ENCODE measurements at regions not wholly inside any gene's neighbourhood (a gene's known extent, or its start where the extent isn't known, plus 50 kb on each side); places are given as distances from the start of the nearest gene placed in this dataset.

DNA sequence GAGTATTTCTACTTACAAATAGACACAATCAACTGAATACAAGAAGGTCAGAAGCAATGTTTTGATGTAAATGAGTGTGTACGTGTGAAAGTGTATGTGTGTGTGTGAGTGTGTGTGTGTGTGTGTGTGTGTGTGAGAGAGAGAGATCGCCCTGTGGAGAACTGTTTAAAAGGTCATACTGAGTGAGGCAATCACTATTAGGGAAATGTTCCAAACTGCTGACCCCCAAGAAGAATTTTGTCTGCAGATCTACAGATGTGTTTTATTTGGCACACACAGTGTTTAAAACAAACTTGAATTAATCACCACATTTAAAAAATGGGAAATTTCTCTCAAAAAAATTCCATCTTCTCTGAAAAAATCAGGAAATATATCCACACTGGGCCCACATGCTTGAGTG is 1069.1 kb downstream of the SLC6A15 start:
- POLR2A ChIA-PET: no interaction called here
- no peak for TF ChIP-seq CTCF (IDR thresholded peaks at IDR 0.05; ENCODE audit: low read depth, low read length)
- no peak for DNase-seq (ENCODE audit: low read depth, low spot score)
- no peaks in the 10 kb centered on the region for H3K9me3 ChIP-seq (ENCODE audit: control insufficient read depth, insufficient read depth, low read length)
- H3K4me3 ChIP-seq (ENCODE audit: low read depth, low read length): no peak overlapping the region
- H3K27ac ChIP-seq (ENCODE audit: low read depth, low read length): no peak overlapping the region
- H3K27me3 ChIP-seq (ENCODE audit: control insufficient read depth, insufficient read depth, low read length): no peaks in the 10 kb centered on the region
- CTCF ChIA-PET: no interaction called here

GRCh38 chr12:83841620-83842019 is 1071.0 kb downstream of the SLC6A15 start:
- Histone ChIP-seq H3K27me3 (ENCODE audit: control insufficient read depth, insufficient read depth, low read length) (no peaks in the 10 kb centered on the region), H3K27ac (ENCODE audit: low read depth, low read length) (no peak overlapping the region), H3K9me3 (ENCODE audit: control insufficient read depth, insufficient read depth, low read length) (no peaks in the 10 kb centered on the region), H3K4me3 (ENCODE audit: low read depth, low read length) (no peak overlapping the region)
- DNase-seq (ENCODE audit: low read depth, low spot score): no peak
- no peak for TF ChIP-seq CTCF (IDR thresholded peaks at IDR 0.05; ENCODE audit: low read depth, low read length)
- ChIA-PET CTCF (no interaction called here), POLR2A (no interaction called here)

- Histone ChIP-seq H3K4me3 (ENCODE audit: low read depth, low read length) (no peak overlapping the region), H3K9me3 (ENCODE audit: control insufficient read depth, insufficient read depth, low read length) (no peaks in the 10 kb centered on the region), H3K27ac (ENCODE audit: low read depth, low read length) (no peak overlapping the region), H3K27me3 (ENCODE audit: control insufficient read depth, insufficient read depth, low read length) (no peaks in the 10 kb centered on the region)
- POLR2A ChIA-PET: no interaction called here
- 0 out of 2 replicates have a peak, but pooled peaks have one; percentile 9 for TF ChIP-seq CTCF (IDR thresholded peaks at IDR 0.05; ENCODE audit: low read depth, low read length)
- CTCF ChIA-PET: interaction anchor here (1.7 to 3.9 kb wide), 2 partner anchors 573 to 670 kb away, joined by 4 to 21 read pairs; no protein-coding TSS in a partner anchor
- DNase-seq (ENCODE audit: low read depth, low spot score): no peak
These were observed 1084.7 kb downstream of the SLC6A15 start for GRCh38 chr12:83827860-83828259.

GRCh38 chr12:83827193-83827592 is 1085.4 kb downstream of the SLC6A15 start:
- Histone ChIP-seq H3K9me3 (ENCODE audit: control insufficient read depth, insufficient read depth, low read length) (no peaks in the 10 kb centered on the region), H3K27me3 (ENCODE audit: control insufficient read depth, insufficient read depth, low read length) (no peaks in the 10 kb centered on the region), H3K27ac (ENCODE audit: low read depth, low read length) (no peak overlapping the region), H3K4me3 (ENCODE audit: low read depth, low read length) (no peak overlapping the region)
- DNase-seq (ENCODE audit: low read depth, low spot score): no peak
- TF ChIP-seq CTCF (IDR thresholded peaks at IDR 0.05; ENCODE audit: low read depth, low read length): no peak
- POLR2A ChIA-PET: no interaction called here
- CTCF ChIA-PET: interaction anchor here (1.0 to 3.9 kb wide), 6 partner anchors 9 to 677 kb away, joined by 3 to 32 read pairs (median 12); no protein-coding TSS in a partner anchor

DNA sequence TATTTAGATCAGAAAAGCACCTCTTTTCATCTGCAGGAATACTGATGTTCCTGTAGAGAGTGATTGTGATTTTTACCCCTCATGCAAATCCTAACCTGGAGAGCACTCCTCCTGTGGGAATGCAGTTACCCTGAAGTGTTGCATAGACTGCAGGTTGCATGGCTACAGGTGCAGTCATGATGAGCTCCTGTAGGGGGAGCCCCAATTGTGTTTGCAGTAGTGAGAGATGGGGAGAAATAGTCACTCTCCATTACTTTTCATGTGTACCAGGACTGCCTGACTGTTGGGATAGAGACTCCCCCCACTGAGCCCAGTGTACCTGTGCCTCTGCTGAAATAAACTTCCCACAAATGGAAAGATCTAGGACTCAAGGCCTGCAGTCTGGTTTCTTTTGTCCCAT is 1086.5 kb downstream of the SLC6A15 start:
- TF ChIP-seq CTCF (IDR thresholded peaks at IDR 0.05; ENCODE audit: low read depth, low read length): peak; percentile 77
- Histone ChIP-seq H3K27me3 (ENCODE audit: control insufficient read depth, insufficient read depth, low read length) (no peaks in the 10 kb centered on the region), H3K9me3 (ENCODE audit: control insufficient read depth, insufficient read depth, low read length) (no peaks in the 10 kb centered on the region), H3K27ac (ENCODE audit: low read depth, low read length) (no peak overlapping the region), H3K4me3 (ENCODE audit: low read depth, low read length) (no peak overlapping the region)
- POLR2A ChIA-PET: no interaction called here
- no peak for DNase-seq (ENCODE audit: low read depth, low spot score)
- CTCF ChIA-PET: interaction anchor here (0.7 to 3.9 kb wide), 13 partner anchors 10 to 678 kb away, joined by 3 to 32 read pairs (median 4); no protein-coding TSS in a partner anchor

Measured in AG04450 (cell line).